Suprapubic skin (tissue), 4 donors: ENCODE measurements at regions not wholly inside any gene's neighbourhood (a gene's known extent, or its start where the extent isn't known, plus 50 kb on each side); places are given as distances from the start of the nearest gene placed in this dataset.

Source experiments
- CTCF ChIP-seq, 2 donors: fragments of 200-600 bp in 1 of 2; fragments of 450-650 bp in 1 of 2; sonication (generic) in 1 of 2; IDR thresholded peaks; one replicate each; pipeline ENCODE4 v1.5.1; 2016 to 2019; ENCODE audit warnings: antibody characterized with exemption in 2 of 2, mild to moderate bottlenecking in 1 of 2, moderate library complexity in 1 of 2
- EP300 ChIP-seq: sonication (generic); formaldehyde crosslinking; IDR thresholded peaks from one replicate; pipeline ENCODE4 v1.6.1; 2017; ENCODE audit warnings: antibody characterized with exemption
- POLR2A ChIP-seq, 2 donors: fragments of 450-650 bp; IDR thresholded peaks; one replicate each; pipeline ENCODE4 v1.6.1; 2017; ENCODE audit warnings: antibody characterized with exemption in 2 of 2, mild to moderate bottlenecking in 2 of 2, moderate library complexity in 2 of 2
- POLR2AphosphoS5 ChIP-seq, 3 donors: sonication (generic); formaldehyde crosslinking; IDR thresholded peaks; one replicate each; pipeline ENCODE4 v1.6.1; 2017; ENCODE audit warnings: antibody characterized with exemption in 3 of 3

GRCh38 chr6:1545654-1546053 lies 64.1 kb upstream of the FOXC1 start:
- TF ChIP-seq CTCF (IDR thresholded peaks at IDR 0.05) = no peak
- TF ChIP-seq EP300 = no peak
- TF ChIP-seq POLR2A (IDR thresholded peaks at IDR 0.05) = no peak
- TF ChIP-seq POLR2AphosphoS5 (IDR thresholded peaks at IDR 0.05) = no peak
